Testis (tissue), 2 donors: ENCODE measurements at regions not wholly inside any gene's neighbourhood (a gene's known extent, or its start where the extent isn't known, plus 50 kb on each side); places are given as distances from the start of the nearest gene placed in this dataset.

Source experiments
- POLR2A ChIP-seq: fragments of 450-650 bp; IDR thresholded peaks from one replicate; pipeline ENCODE4 v1.6.1; 2017; ENCODE audit warnings: antibody characterized with exemption, mild to moderate bottlenecking, moderate library complexity
- TF ChIP-seq, protein P1 (sequence below), 3 experiments: fragments of 450-650 bp in 2 of 3; fragments of 200-600 bp in 1 of 3; sonication (generic) in 1 of 3; IDR thresholded peaks; one replicate each; pipeline ENCODE4 v1.5.1; 2016 to 2019; ENCODE audit warnings: antibody characterized with exemption in 3 of 3, mild to moderate bottlenecking in 2 of 3, moderate library complexity in 1 of 3

DNA sequence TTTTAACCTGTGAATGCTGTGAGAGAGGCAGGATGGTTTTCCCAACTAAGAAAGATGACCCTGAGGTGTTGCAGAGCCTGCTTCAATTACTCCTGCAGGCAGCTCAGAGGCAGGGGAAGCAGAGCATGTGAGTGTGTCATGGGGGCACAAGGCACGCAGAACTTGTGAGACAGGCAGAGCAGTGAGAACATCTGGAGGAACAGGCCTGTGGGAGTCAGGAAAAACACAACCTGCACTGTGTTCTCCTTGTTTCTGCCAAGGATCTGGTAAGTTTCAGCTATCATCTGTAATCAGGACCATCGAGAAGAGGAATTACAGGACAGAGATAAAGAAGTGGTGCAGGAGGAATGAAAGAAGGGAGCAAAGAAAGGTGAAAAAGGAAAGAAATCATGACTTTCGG lies 741.8 kb upstream of the INTU start:
- TF ChIP-seq, protein P1, sequence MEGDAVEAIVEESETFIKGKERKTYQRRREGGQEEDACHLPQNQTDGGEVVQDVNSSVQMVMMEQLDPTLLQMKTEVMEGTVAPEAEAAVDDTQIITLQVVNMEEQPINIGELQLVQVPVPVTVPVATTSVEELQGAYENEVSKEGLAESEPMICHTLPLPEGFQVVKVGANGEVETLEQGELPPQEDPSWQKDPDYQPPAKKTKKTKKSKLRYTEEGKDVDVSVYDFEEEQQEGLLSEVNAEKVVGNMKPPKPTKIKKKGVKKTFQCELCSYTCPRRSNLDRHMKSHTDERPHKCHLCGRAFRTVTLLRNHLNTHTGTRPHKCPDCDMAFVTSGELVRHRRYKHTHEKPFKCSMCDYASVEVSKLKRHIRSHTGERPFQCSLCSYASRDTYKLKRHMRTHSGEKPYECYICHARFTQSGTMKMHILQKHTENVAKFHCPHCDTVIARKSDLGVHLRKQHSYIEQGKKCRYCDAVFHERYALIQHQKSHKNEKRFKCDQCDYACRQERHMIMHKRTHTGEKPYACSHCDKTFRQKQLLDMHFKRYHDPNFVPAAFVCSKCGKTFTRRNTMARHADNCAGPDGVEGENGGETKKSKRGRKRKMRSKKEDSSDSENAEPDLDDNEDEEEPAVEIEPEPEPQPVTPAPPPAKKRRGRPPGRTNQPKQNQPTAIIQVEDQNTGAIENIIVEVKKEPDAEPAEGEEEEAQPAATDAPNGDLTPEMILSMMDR (IDR thresholded peaks at IDR 0.05): no peak
- TF ChIP-seq POLR2A: no peak
